GM23248 (cell line): ENCODE measurements at regions not wholly inside any gene's neighbourhood (a gene's known extent, or its start where the extent isn't known, plus 50 kb on each side); places are given as distances from the start of the nearest gene placed in this dataset.

Source experiments
- DNase-seq: peaks from one replicate; pipeline ENCODE4 v3.0.0-alpha.2; 2015
- H2AFZ ChIP-seq: fragments of 200-600 bp; sonication (generic); 2 replicates; pipeline ENCODE4 v1.6.1; 2016; ENCODE audit warnings: antibody characterized with exemption
- H3F3A ChIP-seq: fragments of 200-600 bp; sonication (generic); 2 replicates; pipeline ENCODE4 v1.6.1; 2016; ENCODE audit warnings: mild to moderate bottlenecking, antibody characterized with exemption, mixed run types; ENCODE audit not compliant: insufficient read depth
- H3K27ac ChIP-seq: fragments of 200-600 bp; sonication (generic); 2 replicates; pipeline ENCODE4 v1.5.1; 2016; ENCODE audit warnings: mild to moderate bottlenecking
- H3K27me3 ChIP-seq: fragments of 200-600 bp; sonication (generic); replicated peaks from 2 replicates; pipeline ENCODE4 v1.6.1; 2016; ENCODE audit warnings: mild to moderate bottlenecking; ENCODE audit not compliant: insufficient read depth
- H3K36me3 ChIP-seq: fragments of 200-600 bp; sonication (generic); 2 replicates; pipeline ENCODE4 v1.6.1; 2016; ENCODE audit warnings: low read depth, mild to moderate bottlenecking
- H3K4me1 ChIP-seq: fragments of 200-600 bp; sonication (generic); 2 replicates; pipeline ENCODE4 v1.6.1; 2016; ENCODE audit warnings: mild to moderate bottlenecking; ENCODE audit not compliant: insufficient read depth
- H3K4me2 ChIP-seq: fragments of 200-600 bp; sonication (generic); one replicate; pipeline ENCODE4 v1.6.1; 2016; ENCODE audit warnings: mild to moderate bottlenecking; ENCODE audit not compliant: unreplicated experiment
- H3K4me3 ChIP-seq: fragments of 200-600 bp; sonication (generic); 2 replicates; pipeline ENCODE4 v1.5.1; 2016; ENCODE audit warnings: mild to moderate bottlenecking
- H3K79me2 ChIP-seq: fragments of 200-600 bp; sonication (generic); 2 replicates; pipeline ENCODE4 v1.6.1; 2016; ENCODE audit warnings: mild to moderate bottlenecking; ENCODE audit not compliant: insufficient read depth
- H3K9ac ChIP-seq: fragments of 200-600 bp; sonication (generic); 2 replicates; pipeline ENCODE4 v1.6.1; 2016; ENCODE audit warnings: mild to moderate bottlenecking
- H3K9me2 ChIP-seq: fragments of 200-600 bp; sonication (generic); 2 replicates; pipeline ENCODE4 v1.6.1; 2016; ENCODE audit warnings: mixed run types, mild to moderate bottlenecking, moderate library complexity; ENCODE audit not compliant: insufficient read depth
- H3K9me3 ChIP-seq: fragments of 200-600 bp; sonication (generic); one replicate; pipeline ENCODE4 v1.6.1; 2017; ENCODE audit warnings: low read depth
- H4K20me1 ChIP-seq: fragments of 200-600 bp; sonication (generic); 2 replicates; pipeline ENCODE4 v1.6.0; 2016; ENCODE audit not compliant: insufficient read depth
- EZH2 ChIP-seq: fragments of 200-600 bp; sonication (generic); IDR thresholded peaks from 2 replicates; pipeline ENCODE4 v1.6.1; 2018; ENCODE audit warnings: antibody characterized with exemption, mild to moderate bottlenecking; ENCODE audit not compliant: insufficient read depth, poor library complexity, severe bottlenecking
- EZH2phosphoT487 ChIP-seq: fragments of 200-600 bp; sonication (generic); IDR thresholded peaks from 2 replicates; pipeline ENCODE4 v1.6.1; 2018; ENCODE audit warnings: antibody characterized with exemption, moderate library complexity, mild to moderate bottlenecking, low read depth; ENCODE audit not compliant: insufficient read depth
- WGBS, 2 experiments: methylation state at CpG; one replicate each; pipeline ENCODE4 v1.1.6; 2015 to 2017; ENCODE audit warnings: low lambda C conversion rate in 2 of 2, low coverage in 1 of 2; ENCODE audit errors: missing lambda C conversion rate in 2 of 2; 5-methylcytosine and 5-hydroxymethylcytosine counted together
- in situ Hi-C: fragments of 300-500 bp; cut with MboI; formaldehyde crosslinking; loops from 2 replicates; pipeline ENCODE4 v1.15.0; 2020

GRCh38 chr13:33649212-33649878 is 168.6 kb upstream of the RFC3 start:
- no peak for TF ChIP-seq EZH2phosphoT487
- TF ChIP-seq EZH2 = no peak
- no peaks in the 10 kb centered on the region for H3K36me3 ChIP-seq

GRCh38 chr13:33651766-33652165 is 166.2 kb upstream of the RFC3 start:
- peaks cover 6% of the 10 kb centered on the region; the same call in 1 of the 2 replicates for H3F3A ChIP-seq
- no peaks in the 10 kb centered on the region for H3K27me3 ChIP-seq
- no peak overlapping the region for H3K4me3 ChIP-seq
- H3K27ac ChIP-seq = no peak overlapping the region
- DNase-seq = no peak
- peaks cover 11% of the 10 kb centered on the region; the same call in 1 of the 2 replicates for H3K4me1 ChIP-seq
- H4K20me1 ChIP-seq = no peaks in the 10 kb centered on the region
- H2AFZ ChIP-seq = no peak overlapping the region
- H3K36me3 ChIP-seq = no peaks in the 10 kb centered on the region
- in situ Hi-C loops = no loop called here
- H3K4me2 ChIP-seq = no peak overlapping the region
- no peak overlapping the region for H3K9ac ChIP-seq
- no peak for TF ChIP-seq EZH2
- TF ChIP-seq EZH2phosphoT487 = no peak
- WGBS, 2 experiments = 66 to 72% methylated on average over 3 of the region's 3 CpGs
- no peaks in the 10 kb centered on the region for H3K9me2 ChIP-seq
- H3K9me3 ChIP-seq = no peaks in the 10 kb centered on the region
- no peaks in the 10 kb centered on the region for H3K79me2 ChIP-seq

More at GRCh38 chr13:33649212-33649878, 168.6 kb upstream of the RFC3 start:
- Histone ChIP-seq H3K9ac (no peak overlapping the region), H3K27ac (0 out of 2 replicates have a peak overlapping the region, but pooled peaks have one; percentile 6), H3K27me3 (no peaks in the 10 kb centered on the region), H3F3A (peaks cover 18% of the 10 kb centered on the region), H4K20me1 (no peaks in the 10 kb centered on the region), H3K9me3 (no peaks in the 10 kb centered on the region), H3K79me2 (no peaks in the 10 kb centered on the region), H3K4me1 (peaks cover 18% of the 10 kb centered on the region), H3K4me3 (no peak overlapping the region), H3K9me2 (no peaks in the 10 kb centered on the region), H2AFZ (no peak overlapping the region), H3K4me2 (no peak overlapping the region)
- peak; percentile 65 for DNase-seq
- in situ Hi-C loops = no loop called here
- 40 to 42% methylated on average over 5 of the region's 5 CpGs for WGBS, 2 experiments

- Histone ChIP-seq H2AFZ (no peak overlapping the region), H3F3A (no peaks in the 10 kb centered on the region), H3K9me2 (no peaks in the 10 kb centered on the region), H3K36me3 (no peaks in the 10 kb centered on the region), H3K27me3 (no peaks in the 10 kb centered on the region), H4K20me1 (no peaks in the 10 kb centered on the region), H3K4me3 (no peak overlapping the region), H3K9me3 (no peaks in the 10 kb centered on the region), H3K9ac (no peak overlapping the region), H3K79me2 (no peaks in the 10 kb centered on the region), H3K27ac (no peak overlapping the region), H3K4me1 (no peaks in the 10 kb centered on the region), H3K4me2 (no peak overlapping the region)
- DNase-seq = no peak
- TF ChIP-seq EZH2 (no peak), EZH2phosphoT487 (no peak)
- in situ Hi-C loops = no loop called here
- 87% methylated on average over 3 of the region's 3 CpGs for WGBS, 2 experiments
These were observed 160.7 kb upstream of the RFC3 start for GRCh38 chr13:33657274-33657673.

- no peaks in the 10 kb centered on the region for H3K9me2 ChIP-seq
- no peaks in the 10 kb centered on the region for H3K79me2 ChIP-seq
- no peaks in the 10 kb centered on the region for H3K4me1 ChIP-seq
- H3K9ac ChIP-seq = no peak overlapping the region
- H3K4me2 ChIP-seq = no peak overlapping the region
- no peak for DNase-seq
- H3K4me3 ChIP-seq = no peak overlapping the region
- no peak overlapping the region for H2AFZ ChIP-seq
- no peaks in the 10 kb centered on the region for H4K20me1 ChIP-seq
- in situ Hi-C loops = no loop called here
- no peaks in the 10 kb centered on the region for H3F3A ChIP-seq
- TF ChIP-seq EZH2phosphoT487 (no peak), EZH2 (no peak)
- 48 to 50% methylated on average over 4 of the region's 4 CpGs for WGBS, 2 experiments
- H3K36me3 ChIP-seq = no peaks in the 10 kb centered on the region
- no peaks in the 10 kb centered on the region for H3K27me3 ChIP-seq
- no peaks in the 10 kb centered on the region for H3K9me3 ChIP-seq
- H3K27ac ChIP-seq = no peak overlapping the region
These were observed 158.5 kb upstream of the RFC3 start for GRCh38 chr13:33659466-33659865.
